T-cell (primary cell): ENCODE measurements at regions not wholly inside any gene's neighbourhood (a gene's known extent, or its start where the extent isn't known, plus 50 kb on each side); places are given as distances from the start of the nearest gene placed in this dataset.

Source experiments
- ATAC-seq, 4 experiments: fragments of 200-7000 bp in 3 of 4; fragments of 150-1000 bp in 1 of 4; cut with Tn5 transposase; replicated peaks in 1 of 4; 1 replicate in 3 of 4; 2 replicates in 1 of 4; pipeline ENCODE4 v1.10.0; 2021; ENCODE audit warnings: moderate library complexity in 3 of 4, mild to moderate bottlenecking in 2 of 4, moderate number of reproducible peaks in 1 of 4
- CTCF ChIA-PET, 2 donors: fragments of 300-600 bp; sonication (Branson Sonifier 250); formaldehyde crosslinking; loops; one replicate each; lab custom pipeline; 2022; ENCODE audit warnings: antibody characterized with exemption in 2 of 2; lab: Charles Lee
- POLR2A ChIA-PET, 2 donors: fragments of 300-600 bp; sonication (Branson Sonifier 250); formaldehyde crosslinking; loops; one replicate each; lab custom pipeline; 2022; ENCODE audit warnings: antibody characterized with exemption in 2 of 2; lab: Charles Lee
- DNase-seq, 35 experiments: peaks; one replicate each; pipeline versions ENCODE4 v3.0.0 to v3.0.0-alpha.2; 2013 to 2023
- H3K27ac ChIP-seq: one replicate; pipeline ENCODE4 v1.5.1; 2013; ENCODE audit warnings: low read length
- H3K27me3 ChIP-seq, 2 experiments: replicated peaks in 1 of 2; 1 replicate in 1 of 2; 2 replicates in 1 of 2; pipeline versions ENCODE4 v1.6.1 to v1.7.0; 2013; ENCODE audit warnings: low read length in 1 of 2, mixed read lengths in 1 of 2; ENCODE audit not compliant: control insufficient read depth in 2 of 2, insufficient read depth in 2 of 2; ENCODE audit errors: extremely low read depth in 1 of 2
- H3K36me3 ChIP-seq, 2 donors: 1 replicate in 1 of 2; 2 replicates in 1 of 2; pipeline versions ENCODE4 v1.6.1 to v1.7.0; 2013; ENCODE audit warnings: low read length in 1 of 2; ENCODE audit not compliant: control insufficient read depth in 2 of 2, insufficient read depth in 1 of 2; ENCODE audit errors: extremely low read depth in 1 of 2
- H3K4me1 ChIP-seq, 2 experiments: 1 replicate in 1 of 2; 2 replicates in 1 of 2; pipeline versions ENCODE4 v1.6.1 to v1.7.0; 2013; ENCODE audit warnings: low read length in 2 of 2, mixed read lengths in 1 of 2; ENCODE audit not compliant: insufficient read depth in 2 of 2, control insufficient read depth in 1 of 2; ENCODE audit errors: extremely low read depth in 1 of 2
- H3K4me3 ChIP-seq, 2 donors: 1 replicate in 1 of 2; 2 replicates in 1 of 2; pipeline versions ENCODE4 v1.5.1 to v1.7.0; 2013; ENCODE audit warnings: mild to moderate bottlenecking in 2 of 2, low read length in 1 of 2, moderate library complexity in 1 of 2; ENCODE audit not compliant: control insufficient read depth in 1 of 2; ENCODE audit errors: extremely low read depth in 1 of 2
- H3K9me3 ChIP-seq: 2 replicates; pipeline ENCODE4 v1.7.0; 2013
- H3K27ac Mint-ChIP-seq, 2 donors: one replicate each; pipeline ENCODE4 v1.8.0; 2020 to 2021; ENCODE audit warnings: mild to moderate bottlenecking in 2 of 2, mixed read lengths in 2 of 2
- H3K27me3 Mint-ChIP-seq, 2 donors: one replicate each; pipeline ENCODE4 v1.8.0; 2021 to 2022; ENCODE audit warnings: mixed read lengths in 2 of 2
- H3K36me3 Mint-ChIP-seq: one replicate; pipeline ENCODE4 v1.8.0; 2021; ENCODE audit warnings: mixed read lengths
- H3K4me1 Mint-ChIP-seq, 3 donors: one replicate each; pipeline ENCODE4 v1.8.0; 2020 to 2022; ENCODE audit warnings: mixed read lengths in 3 of 3, mild to moderate bottlenecking in 1 of 3
- H3K4me3 Mint-ChIP-seq, 3 donors: one replicate each; pipeline ENCODE4 v1.8.0; 2020 to 2022; ENCODE audit warnings: mild to moderate bottlenecking in 3 of 3, mixed read lengths in 3 of 3, moderate library complexity in 3 of 3
- H3K9me3 Mint-ChIP-seq, 3 donors: one replicate each; pipeline ENCODE4 v1.8.0; 2020 to 2022; ENCODE audit warnings: mixed read lengths in 3 of 3
- WGBS: methylation state at CpG from one replicate; pipeline ENCODE4 v1.1.5; 2013; ENCODE audit warnings: missing lambda C conversion rate; ENCODE audit not compliant: insufficient coverage; 5-methylcytosine and 5-hydroxymethylcytosine counted together

GRCh38 chr2:12007282-12007681 lies 260.9 kb downstream of the LPIN1 start:
- ChIA-PET POLR2A (no interaction called here), CTCF (no interaction called here)
- H3K4me1 ChIP-seq, result peaks cover 11 to 17% of the 10 kb centered on the region in 2 experiments
- Mint-ChIP-seq H3K27me3 (peaks cover 0 to 14% of the 10 kb centered on the region in 2 donors), H3K4me3 (no peak overlapping the region), H3K36me3 (no peaks in the 10 kb centered on the region), H3K4me1 (peaks cover 25 to 33% (median 26%) of the 10 kb centered on the region in 3 donors), H3K9me3 (no peaks in the 10 kb centered on the region), H3K27ac (no peak overlapping the region)
- no peaks in the 10 kb centered on the region for H3K36me3 ChIP-seq
- DNase-seq (no peak), ATAC-seq (no peak)
- H3K9me3 ChIP-seq, result no peaks in the 10 kb centered on the region
- H3K4me3 ChIP-seq, result no peak overlapping the region
- WGBS, result no CpG with 5 or more reads among the region's 1 CpG
- peaks cover 0 to 17% of the 10 kb centered on the region in 2 experiments for H3K27me3 ChIP-seq
- no peak overlapping the region for H3K27ac ChIP-seq

- H3K9me3 ChIP-seq, result no peaks in the 10 kb centered on the region
- H3K27ac ChIP-seq, result no peak overlapping the region
- ChIA-PET POLR2A (no interaction called here), CTCF (no interaction called here)
- Mint-ChIP-seq H3K36me3 (no peaks in the 10 kb centered on the region), H3K27ac (peak overlapping the region in 1 of 2 donors; percentile 15), H3K4me3 (no peak overlapping the region), H3K27me3 (peaks cover 0 to 10% of the 10 kb centered on the region in 2 donors), H3K9me3 (peaks cover 0 to 5% (median 3%) of the 10 kb centered on the region in 3 donors), H3K4me1 (peaks cover 25 to 31% (median 26%) of the 10 kb centered on the region in 3 donors)
- no peak for DNase-seq
- ATAC-seq, result no peak
- H3K4me1 ChIP-seq, result peaks cover 11 to 17% of the 10 kb centered on the region in 2 experiments
- H3K4me3 ChIP-seq, result no peak overlapping the region
- no peaks in the 10 kb centered on the region for H3K36me3 ChIP-seq
- peaks cover 0 to 10% of the 10 kb centered on the region in 2 experiments for H3K27me3 ChIP-seq
- WGBS, result no CpG with 5 or more reads among the region's 6 CpGs
These were observed 262.1 kb downstream of the LPIN1 start for GRCh38 chr2:12008425-12009061.

- ATAC-seq (no peak), DNase-seq (no peak)
- no CpG with 5 or more reads among the region's 3 CpGs for WGBS
- H3K27me3 Mint-ChIP-seq, result peaks cover 0 to 7% of the 10 kb centered on the region in 2 donors
- Histone ChIP-seq H3K4me3 (no peak overlapping the region), H3K9me3 (no peaks in the 10 kb centered on the region), H3K36me3 (no peaks in the 10 kb centered on the region), H3K27ac (no peak overlapping the region), H3K4me1 (peaks cover 11 to 17% of the 10 kb centered on the region in 2 experiments), H3K27me3 (peaks cover 0 to 10% of the 10 kb centered on the region in 2 experiments)
- H3K4me3 Mint-ChIP-seq, result no peak overlapping the region
- CTCF ChIA-PET, result no interaction called here
- no peaks in the 10 kb centered on the region for H3K36me3 Mint-ChIP-seq
- H3K9me3 Mint-ChIP-seq, result peaks cover 0 to 6% (median 4%) of the 10 kb centered on the region in 3 donors
- POLR2A ChIA-PET, result no interaction called here
- peaks cover 25 to 34% (median 26%) of the 10 kb centered on the region in 3 donors for H3K4me1 Mint-ChIP-seq
- H3K27ac Mint-ChIP-seq, result no peak overlapping the region
These were observed 263.0 kb downstream of the LPIN1 start for GRCh38 chr2:12009323-12009905.

- H3K4me3 Mint-ChIP-seq, result no peak overlapping the region
- no peak overlapping the region for H3K4me3 ChIP-seq
- no peaks in the 10 kb centered on the region for H3K36me3 ChIP-seq
- H3K9me3 Mint-ChIP-seq, result peaks cover 0 to 6% (median 4%) of the 10 kb centered on the region in 3 donors
- CTCF ChIA-PET, result interaction anchor here in 1 of 2 donors (0.7 kb wide), 1 partner anchor 169 kb away, joined by 3 read pairs; no protein-coding TSS in a partner anchor
- POLR2A ChIA-PET, result no interaction called here
- no peak overlapping the region for H3K27ac ChIP-seq
- no peaks in the 10 kb centered on the region for H3K9me3 ChIP-seq
- H3K27me3 Mint-ChIP-seq, result peaks cover 0 to 5% of the 10 kb centered on the region in 2 donors
- WGBS, result no CpG with 5 or more reads among the region's 1 CpG
- no peaks in the 10 kb centered on the region for H3K36me3 Mint-ChIP-seq
- peaks cover 20 to 28% (median 21%) of the 10 kb centered on the region in 3 donors for H3K4me1 Mint-ChIP-seq
- no peak overlapping the region for H3K27ac Mint-ChIP-seq
- H3K4me1 ChIP-seq, result peaks cover 11 to 13% of the 10 kb centered on the region in 2 experiments
- DNase-seq, result no peak
- H3K27me3 ChIP-seq, result peaks cover 0 to 7% of the 10 kb centered on the region in 2 experiments
- no peak for ATAC-seq
These were observed 263.6 kb downstream of the LPIN1 start for GRCh38 chr2:12010059-12010458.

GRCh38 chr2:12010779-12011178 lies 264.3 kb downstream of the LPIN1 start:
- Histone ChIP-seq H3K27ac (no peak overlapping the region), H3K36me3 (no peaks in the 10 kb centered on the region), H3K4me1 (peaks cover 6 to 8% of the 10 kb centered on the region in 2 experiments), H3K4me3 (no peak overlapping the region), H3K27me3 (peaks cover 0 to 12% of the 10 kb centered on the region in 2 experiments), H3K9me3 (no peaks in the 10 kb centered on the region)
- Mint-ChIP-seq H3K36me3 (no peaks in the 10 kb centered on the region), H3K27ac (no peak overlapping the region), H3K27me3 (peaks cover 0 to 5% of the 10 kb centered on the region in 2 donors), H3K9me3 (peaks cover 0 to 6% (median 4%) of the 10 kb centered on the region in 3 donors), H3K4me1 (peaks cover 13 to 20% (median 14%) of the 10 kb centered on the region in 3 donors), H3K4me3 (no peak overlapping the region)
- CTCF ChIA-PET, result no interaction called here
- no peak for DNase-seq
- POLR2A ChIA-PET, result no interaction called here
- 100% methylated on average over 1 of the region's 4 CpGs for WGBS
- ATAC-seq, result no peak

- no peak overlapping the region for H3K27ac Mint-ChIP-seq
- peaks cover 12 to 27% (median 23%) of the 10 kb centered on the region in 3 donors for H3K4me1 Mint-ChIP-seq
- Histone ChIP-seq H3K4me3 (no peak overlapping the region), H3K36me3 (no peaks in the 10 kb centered on the region), H3K9me3 (no peaks in the 10 kb centered on the region), H3K4me1 (peaks cover 0 to 2% of the 10 kb centered on the region in 2 experiments), H3K27ac (no peak overlapping the region), H3K27me3 (peaks cover 0 to 10% of the 10 kb centered on the region in 2 experiments)
- CTCF ChIA-PET, result interaction anchor here in 1 of 2 donors (0.5 kb wide), 1 partner anchor 1217 kb away, joined by 3 read pairs; no protein-coding TSS in a partner anchor
- WGBS, result 92% methylated on average over 4 of the region's 9 CpGs
- ATAC-seq (no peak), DNase-seq (peak in 1 of 35 experiments; percentile 7)
- H3K4me3 Mint-ChIP-seq, result no peak overlapping the region
- H3K27me3 Mint-ChIP-seq, result peaks cover 0 to 8% of the 10 kb centered on the region in 2 donors
- H3K36me3 Mint-ChIP-seq, result no peaks in the 10 kb centered on the region
- H3K9me3 Mint-ChIP-seq, result peaks cover 0 to 6% (median 4%) of the 10 kb centered on the region in 3 donors
- POLR2A ChIA-PET, result no interaction called here
These were observed 267.9 kb downstream of the LPIN1 start for GRCh38 chr2:12014088-12014960.
